RKO (cell line): ENCODE measurements at regions not wholly inside any gene's neighbourhood (a gene's known extent, or its start where the extent isn't known, plus 50 kb on each side); places are given as distances from the start of the nearest gene placed in this dataset.
"Not testable (repeated sequence)": the region's sequence is repeated elsewhere in the genome, so short reads cannot be mapped to it uniquely, and the experiment has no call there.

ENCODE experiments used
- DNase-seq: peaks from one replicate; pipeline ENCODE4 v3.0.0-alpha.2; 2016; ENCODE audit warnings: low spot score

DNA sequence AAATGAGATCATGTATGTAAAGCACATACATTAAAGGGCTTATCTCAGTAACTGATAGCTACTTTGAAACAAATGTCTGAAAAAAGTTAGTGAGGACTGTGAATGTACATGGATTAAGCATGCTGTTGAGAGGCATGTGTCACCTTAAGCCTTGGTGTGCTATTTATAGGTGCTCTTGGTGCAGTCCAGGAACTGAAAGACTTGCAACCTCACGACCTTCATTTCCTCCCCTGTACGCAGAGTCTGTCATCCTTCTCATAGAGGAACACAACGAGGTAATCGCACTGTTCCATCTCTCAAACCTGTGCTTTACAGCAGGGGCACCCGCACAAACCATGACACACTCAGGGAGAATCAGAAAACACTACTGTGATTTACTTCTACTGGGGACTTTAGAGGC is 65.6 kb downstream of the UFM1 start:
- no peak for DNase-seq

DNA sequence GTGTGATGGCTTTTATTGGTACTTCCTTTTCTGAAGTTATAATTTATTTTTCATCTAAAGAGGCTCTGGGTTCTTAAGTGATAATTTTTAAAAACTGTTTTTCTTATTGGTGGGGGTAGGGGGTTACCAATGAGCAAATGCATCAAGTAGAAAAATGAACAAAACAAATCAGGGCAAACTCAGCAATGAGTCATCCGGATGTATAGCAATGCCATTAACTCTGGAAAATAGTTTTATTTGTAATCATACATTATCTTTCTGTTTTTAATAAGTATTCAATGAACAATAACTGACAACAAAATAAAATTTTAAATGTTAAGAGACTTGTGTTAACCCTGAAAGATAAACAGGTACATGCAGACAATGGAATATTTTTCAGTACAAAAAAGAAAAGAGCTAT is 67.6 kb downstream of the UFM1 start:
- no peak for DNase-seq

DNA sequence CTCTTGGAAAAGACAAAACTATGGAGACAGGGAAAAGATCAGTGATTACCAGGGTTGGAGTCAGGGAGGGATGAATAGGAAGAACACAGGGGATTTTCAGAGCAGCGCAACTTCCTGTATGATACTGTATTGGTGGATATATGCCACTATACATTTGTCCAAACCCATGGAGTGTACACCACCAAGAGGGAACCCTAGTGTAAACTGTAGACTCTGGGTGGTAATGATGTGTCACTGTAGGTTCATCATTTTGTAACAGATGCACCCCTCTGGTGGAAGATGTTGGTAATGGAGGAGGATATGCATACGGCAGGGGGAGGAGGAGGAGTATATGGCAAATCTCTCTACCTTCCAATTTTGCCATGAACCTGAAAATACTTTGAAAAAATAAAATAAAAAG is 68.1 kb downstream of the UFM1 start:
- DNase-seq = peak; percentile 50

DNA sequence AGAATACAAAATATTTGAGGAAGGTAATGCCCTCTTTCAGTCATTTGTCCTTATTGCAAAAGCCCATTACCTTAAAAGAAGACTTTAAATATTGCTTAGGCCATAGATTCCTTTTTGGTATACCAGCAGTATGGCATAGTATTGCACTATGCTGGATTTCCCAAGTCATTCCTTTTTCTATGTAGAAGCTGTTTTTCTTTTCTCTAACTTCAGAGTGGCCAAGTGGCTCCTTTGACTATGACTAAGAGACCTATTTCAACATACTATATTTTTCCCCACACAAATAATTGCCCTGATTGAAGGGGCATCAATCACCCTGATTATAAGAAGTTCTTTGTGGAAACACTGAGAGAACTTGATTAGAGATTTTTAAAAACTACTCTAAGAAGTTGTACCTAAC is 68.6 kb downstream of the UFM1 start:
- DNase-seq = no peak

DNA sequence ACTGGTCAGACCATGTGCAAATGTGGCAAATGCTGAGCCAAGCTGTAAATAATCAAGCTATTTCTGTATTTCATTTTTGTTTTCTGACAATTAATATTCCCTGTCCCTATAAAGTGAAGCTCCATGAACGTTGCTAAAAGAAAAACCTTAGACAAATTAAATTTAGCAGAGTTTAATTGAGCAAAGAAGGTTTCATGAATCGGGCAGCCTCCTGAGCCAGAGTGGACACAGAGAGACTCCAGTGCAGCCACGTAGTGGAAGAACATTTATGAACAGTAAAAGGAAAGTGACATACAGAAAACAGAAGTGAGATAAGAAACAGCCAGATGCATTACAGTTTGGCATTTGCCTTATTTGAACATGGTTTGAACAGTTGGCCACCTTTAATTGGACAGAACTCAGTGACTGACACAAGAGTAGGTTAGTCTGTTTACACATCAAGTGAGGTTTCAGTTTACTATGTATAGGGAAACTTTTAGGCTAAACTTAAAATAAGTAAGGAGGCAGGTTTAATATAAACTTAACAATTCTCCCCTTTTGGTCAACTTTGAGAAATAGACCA is 69.7 kb downstream of the UFM1 start:
- no peak for DNase-seq

DNA sequence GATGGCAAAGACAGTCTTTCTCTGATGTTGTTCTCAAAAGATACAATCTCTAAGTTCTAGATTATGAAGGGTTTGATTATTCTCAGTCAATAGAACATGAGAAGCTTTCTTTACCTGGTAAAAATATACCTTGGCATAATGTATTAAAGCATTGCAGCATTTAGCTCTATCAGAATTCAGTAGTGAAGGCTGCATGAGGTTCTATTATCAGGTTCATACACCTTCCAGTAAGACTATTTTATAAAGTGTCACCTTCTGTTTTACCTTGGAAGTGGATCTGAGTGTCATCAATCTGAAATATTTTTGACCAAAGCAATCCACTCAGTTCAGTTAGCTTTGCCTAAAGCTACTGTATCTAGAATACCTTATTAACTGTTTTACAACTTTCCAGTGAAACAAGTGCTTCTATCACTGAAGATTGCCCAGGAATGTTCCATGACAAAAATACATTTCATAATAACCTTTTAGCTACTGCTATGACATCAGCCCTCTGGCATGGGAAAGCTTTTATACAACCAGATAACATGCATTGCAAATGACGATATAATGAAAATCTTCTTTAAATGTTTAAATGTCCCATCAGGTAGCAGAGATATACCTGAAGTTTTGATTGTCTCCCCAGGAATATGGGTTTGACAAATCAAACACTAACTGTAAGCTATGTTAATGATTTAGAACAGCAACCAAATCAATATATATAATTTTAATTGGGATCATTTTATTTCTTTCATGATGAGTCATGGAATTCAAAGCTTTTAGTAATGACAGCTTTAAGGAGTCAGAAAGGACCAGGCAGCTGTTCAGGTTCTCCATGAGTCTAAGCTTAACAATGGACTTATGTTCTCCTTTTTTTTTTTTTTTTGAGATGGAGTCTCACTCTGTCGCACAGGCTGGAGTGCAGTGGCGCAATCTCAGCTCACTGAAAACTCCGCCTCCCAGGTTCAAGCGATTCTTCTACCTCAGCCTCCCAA is 72.2 kb downstream of the UFM1 start:
- no peak for DNase-seq

DNA sequence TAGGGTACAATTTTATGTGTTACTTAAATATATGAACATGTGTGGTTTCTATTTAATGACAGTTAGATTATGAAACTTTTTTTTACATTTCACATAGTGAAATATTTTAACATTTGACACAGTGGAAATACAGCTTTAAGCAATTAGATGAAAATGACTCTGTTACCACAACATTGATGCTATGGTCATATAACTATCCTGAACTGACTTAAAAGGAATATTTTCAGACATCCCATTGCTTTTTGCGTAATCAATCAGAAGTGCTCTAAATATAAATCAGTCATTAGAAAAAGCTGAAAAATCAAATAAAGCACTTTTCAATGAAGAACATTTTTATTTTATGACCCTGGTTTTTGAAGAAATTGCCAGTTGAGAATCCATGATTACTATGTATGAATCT is 80.3 kb downstream of the UFM1 start:
- DNase-seq = no peak

DNA sequence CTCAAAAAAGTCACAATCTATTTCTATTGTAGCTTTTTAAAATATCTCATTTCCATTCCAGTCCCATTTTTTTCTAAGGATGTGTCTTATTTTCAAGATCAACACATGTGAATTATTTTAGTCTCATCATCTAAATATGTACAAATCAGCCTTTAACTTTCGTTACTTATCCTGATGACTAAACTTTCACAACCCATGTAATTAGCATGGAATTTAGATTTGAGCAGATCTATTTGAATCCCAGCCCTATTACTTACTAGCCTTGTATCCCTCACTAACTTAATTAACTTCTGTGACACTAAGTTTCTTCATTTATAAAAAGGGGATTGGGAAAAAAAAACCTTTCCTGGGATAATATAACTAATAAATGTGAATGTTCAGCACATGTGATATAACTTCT is 81.1 kb downstream of the UFM1 start:
- no peak for DNase-seq

DNA sequence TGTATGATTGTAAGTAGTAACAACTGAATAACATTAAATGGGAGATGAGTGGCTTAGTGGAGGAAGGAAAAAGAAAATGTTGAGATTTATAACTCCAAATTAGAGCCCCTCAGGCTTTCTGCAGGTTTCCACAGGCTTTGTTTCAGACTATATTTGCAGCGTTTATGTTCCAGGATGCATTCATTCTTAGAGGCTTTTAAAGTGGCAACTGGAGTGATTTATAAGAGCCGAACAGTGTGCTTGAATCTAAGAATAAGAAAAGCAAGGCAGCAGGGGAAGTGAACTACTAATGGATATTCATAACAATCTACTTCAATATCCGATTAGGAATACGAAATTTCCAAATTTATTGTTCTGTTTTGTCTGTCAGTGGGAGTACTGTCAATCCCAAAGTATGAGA is 91.0 kb downstream of the UFM1 start:
- no peak for DNase-seq

DNA sequence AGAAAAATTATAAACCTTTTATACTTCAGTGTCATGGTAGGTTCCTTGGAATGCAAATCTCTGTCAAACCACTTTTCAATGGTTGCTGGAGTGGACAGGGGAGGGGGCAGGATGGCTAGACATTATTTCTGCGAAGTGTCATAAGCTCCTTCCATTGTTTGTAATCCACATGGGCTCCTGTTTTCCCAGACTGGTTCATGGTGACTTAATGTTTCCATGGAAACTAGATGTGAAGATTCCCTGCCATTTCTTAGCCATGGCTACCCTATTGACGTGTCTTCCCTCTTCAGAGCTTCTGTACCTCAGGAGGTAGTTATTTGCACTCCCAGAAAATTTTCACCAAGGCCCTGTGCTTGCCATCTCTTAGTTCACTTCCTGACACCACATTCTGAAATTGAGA is 95.3 kb downstream of the UFM1 start:
- DNase-seq = no peak

DNA sequence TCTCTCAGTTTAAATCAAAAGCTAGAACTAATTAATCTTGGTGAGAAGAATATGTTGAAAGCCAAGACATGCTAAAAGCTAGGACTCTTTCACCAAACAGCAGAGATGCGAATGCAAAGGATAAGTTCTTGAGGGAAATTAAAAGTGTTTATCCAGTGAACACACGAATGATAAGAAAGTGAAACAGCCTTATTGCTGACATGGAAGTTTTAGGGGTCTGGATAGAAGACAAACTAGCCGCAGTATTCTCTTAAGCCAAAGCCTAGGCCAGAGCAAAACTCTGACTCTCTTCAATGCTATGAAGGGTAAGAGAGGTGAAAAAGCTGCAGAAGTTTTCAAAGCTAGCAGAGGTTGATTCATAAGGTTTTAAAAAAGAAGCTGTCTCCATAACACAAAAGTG is 103.0 kb downstream of the UFM1 start:
- no peak for DNase-seq

DNA sequence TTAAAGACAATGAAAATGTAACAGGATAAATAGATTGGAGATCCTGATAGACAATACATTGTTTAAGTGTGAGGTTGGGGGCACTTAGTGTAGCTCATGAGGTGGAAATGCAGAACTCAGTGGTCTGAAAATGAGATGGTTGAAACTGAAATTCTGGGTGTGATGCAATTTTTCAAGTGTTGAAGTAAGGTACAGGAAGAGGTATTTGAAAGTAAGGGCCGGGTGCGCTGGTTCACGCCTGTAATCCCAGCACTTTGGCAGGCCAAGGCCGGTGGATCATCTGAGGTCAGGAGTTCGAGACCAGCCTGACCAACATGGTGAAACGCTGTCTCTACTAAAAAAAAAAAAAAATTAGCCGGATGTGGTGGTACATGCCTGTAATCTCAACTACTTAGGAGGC is 113.0 kb downstream of the UFM1 start:
- DNase-seq = no peak

DNA sequence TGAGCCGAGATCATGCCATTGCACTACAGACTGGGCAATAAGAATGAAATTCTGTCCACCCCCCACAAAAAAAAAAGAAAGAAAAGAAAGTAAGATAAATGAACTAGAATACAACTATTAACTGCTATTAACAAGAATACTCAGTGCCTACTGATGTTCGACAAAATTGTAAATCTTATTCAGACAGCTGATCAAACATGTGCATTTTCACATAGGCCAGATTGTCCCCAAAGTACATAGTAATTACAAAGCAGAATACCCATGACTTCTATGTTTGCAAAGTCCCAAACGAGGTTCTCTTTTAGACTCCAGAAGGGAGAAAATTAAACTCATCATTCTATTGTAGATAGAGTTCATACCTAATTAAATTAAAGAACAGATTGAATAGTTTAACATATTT is 113.4 kb downstream of the UFM1 start:
- DNase-seq = no peak

DNA sequence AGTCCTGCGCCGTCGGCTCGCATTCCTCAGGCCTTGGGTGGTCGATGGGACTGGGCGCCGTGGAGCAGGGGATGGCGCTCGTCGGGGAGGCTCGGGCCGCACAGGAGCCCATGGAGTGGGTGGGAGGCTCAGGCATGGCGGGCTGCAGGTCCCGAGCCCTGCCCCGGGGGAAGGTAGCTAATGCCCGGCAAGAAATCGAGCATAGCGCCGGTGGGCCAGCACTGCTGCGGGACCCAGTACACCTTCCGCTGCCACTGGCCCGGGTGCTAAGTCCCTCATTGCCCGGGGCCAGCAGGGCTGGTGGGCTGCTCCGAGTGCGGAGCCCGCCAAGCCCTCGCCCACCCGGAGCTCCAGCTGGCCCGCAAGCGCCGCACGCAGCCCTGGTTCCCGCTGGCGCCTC is 122.8 kb downstream of the UFM1 start:
- not testable (repeated sequence) for DNase-seq

DNA sequence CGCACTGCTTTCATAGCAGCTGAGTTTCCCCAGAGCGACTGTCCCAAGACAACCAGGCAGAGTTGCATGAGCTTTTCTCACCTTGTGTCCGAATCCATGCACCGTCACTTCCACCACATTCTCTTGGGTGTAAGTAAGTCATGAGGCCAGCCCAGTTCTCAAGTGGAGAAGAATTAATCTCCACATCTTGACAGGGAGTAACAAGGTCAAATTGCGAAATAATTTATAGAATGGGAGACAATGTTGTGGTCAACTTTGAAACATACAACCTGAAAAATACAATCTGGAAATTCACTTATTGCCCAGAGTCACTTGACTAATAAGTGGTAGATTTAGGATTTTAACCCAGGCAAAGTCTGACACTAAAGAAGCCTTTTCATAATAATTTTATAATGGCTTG is 123.7 kb downstream of the UFM1 start:
- no peak for DNase-seq

DNA sequence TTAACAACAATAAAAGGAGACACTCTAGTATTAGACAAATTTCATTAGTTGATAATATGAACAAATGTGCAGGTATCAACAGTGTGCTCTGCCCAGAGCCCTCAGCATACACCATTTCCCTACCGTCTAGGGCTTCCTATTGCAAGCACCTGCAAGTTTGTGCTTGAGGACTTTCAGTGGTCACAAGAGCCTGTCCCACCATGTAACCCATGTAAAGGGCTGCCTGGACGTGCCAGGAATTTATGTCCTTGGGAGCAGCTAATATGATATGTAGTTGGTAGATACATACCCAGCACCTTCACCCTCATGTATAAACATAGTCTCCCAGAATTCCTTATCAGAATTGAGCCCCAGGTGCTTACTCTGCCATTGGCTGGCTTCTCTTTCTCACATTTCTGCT is 128.0 kb downstream of the UFM1 start:
- no peak for DNase-seq

DNA sequence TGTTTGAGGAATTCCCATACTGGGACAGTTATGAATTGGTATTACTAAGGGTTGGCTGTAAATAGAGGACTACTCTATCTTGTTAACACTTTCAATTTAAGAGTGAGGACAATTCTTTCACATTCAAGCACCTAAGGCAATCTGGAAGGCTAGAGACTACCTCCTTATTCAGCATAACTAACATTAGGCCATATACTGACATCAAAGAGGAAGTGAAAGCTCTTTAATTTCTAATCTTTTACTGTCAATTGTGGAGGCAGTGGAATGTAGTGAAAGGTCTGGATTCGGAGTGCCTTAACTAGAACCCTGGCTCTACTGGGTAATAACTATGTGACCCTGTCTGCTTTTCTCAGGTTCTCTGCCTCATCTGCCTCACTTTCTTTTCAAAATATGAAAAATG is 134.0 kb downstream of the UFM1 start:
- no peak for DNase-seq

DNA sequence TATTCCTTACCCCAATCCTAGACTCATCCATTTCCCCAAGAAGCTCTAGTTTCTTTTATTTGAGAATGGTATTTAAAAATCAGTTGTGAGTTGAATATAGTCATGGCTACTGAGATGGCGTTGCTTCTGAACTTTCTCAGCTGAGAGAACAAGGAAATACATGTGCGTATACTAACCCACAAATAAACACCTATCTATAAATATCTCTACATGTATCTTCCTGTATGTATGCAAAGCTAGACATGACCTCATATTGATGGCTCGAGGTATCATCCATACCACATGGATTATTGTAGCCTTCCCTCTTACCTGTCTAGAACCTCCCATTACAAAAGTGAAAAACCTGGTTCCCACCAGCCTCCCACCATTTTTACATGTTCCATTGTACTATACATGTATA is 141.0 kb downstream of the UFM1 start:
- DNase-seq = no peak

DNA sequence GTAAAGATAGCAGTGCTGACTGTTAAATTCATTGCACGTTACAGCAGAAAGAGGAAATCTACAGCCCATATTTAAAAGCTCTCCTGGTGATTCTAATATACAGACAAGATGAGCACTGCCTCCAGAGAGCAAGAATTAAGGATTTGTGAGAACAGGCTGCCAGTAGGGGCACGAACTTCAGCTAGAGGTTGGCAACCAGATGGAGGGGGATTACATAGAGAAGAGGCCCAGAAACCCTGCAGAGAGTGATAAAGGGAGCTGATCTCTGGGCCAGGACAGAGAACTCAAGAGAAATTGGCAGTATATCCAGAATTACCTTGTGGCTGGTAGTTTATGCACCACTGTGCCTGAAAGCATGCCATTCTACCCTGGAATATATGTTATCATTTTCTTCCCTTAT is 144.8 kb downstream of the UFM1 start:
- no peak for DNase-seq

DNA sequence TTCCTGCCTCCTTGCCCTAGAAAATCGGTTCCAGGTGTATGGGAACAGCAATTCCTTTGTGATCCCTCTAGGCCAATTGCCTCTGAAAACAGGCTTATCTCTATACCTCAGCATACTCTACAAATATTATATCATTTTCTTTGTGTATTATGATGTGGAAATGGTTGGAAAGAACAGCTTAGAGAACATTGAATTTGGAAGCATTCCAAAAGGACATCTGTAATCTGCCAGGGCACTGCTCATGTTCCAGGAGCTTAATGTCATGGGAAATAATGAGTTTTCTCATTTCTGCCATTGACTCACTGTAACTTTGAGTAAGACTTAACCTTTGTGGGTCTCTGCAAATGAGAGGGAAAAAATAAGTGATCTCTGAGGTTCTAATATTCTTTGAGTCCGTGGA is 147.3 kb downstream of the UFM1 start:
- DNase-seq = no peak

DNA sequence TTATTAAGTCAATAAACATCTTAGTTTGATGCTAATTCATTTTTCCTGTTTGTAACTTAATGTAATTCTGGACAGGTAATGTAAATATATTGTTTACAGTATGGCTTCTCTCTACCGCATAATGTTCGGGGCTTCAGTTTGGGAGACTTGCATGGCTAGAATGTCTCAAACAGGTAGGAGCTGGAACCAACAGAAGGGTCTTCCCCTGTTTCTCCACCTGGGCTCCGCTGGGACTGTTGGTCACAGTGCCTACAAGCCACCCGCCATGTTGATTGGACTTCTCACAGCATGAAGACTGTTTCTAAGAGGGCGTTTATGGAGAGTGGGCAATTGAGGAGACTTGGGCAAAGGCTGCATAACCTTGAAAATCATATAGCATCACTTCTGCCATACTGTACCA is 148.6 kb downstream of the UFM1 start:
- no peak for DNase-seq

DNA sequence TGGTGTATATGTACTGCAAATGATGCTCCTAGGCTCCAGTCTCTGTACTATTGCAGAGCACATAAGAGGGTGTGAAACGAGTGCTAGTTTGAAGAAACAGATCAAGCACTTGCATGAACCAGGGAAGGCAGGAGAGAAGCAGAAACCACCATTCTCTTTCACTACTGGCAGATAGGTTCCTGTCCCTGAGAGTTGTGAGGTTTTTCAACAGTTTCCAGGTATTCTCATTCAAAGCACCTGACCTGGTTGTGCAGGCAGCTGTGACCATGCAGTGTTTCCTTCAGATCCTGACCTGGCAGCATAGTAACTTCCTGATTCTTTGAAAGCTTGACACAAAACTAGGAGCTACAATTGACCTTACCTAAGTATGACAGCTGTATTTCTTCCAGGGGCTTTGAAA is 164.9 kb downstream of the UFM1 start:
- no peak for DNase-seq

DNA sequence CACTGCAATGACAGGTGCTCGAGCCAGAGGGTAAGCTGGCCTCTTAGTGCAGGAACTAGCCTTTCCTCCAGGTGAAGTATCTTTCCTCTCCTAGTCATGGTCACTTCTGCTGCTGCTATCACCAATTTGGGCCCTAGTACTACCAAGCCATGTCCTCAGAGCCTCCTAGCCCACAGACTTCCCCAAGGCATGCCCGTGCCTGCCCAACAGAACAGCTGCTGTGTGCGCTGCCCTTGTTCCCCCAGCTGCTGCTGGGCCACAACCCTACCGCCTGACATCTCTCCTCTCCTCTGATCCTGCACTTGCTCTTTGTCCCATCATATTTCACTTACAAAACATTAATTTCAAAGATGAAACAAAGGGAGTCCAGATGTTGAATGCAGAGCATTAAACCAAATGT is 168.5 kb upstream of the FREM2 start:
- DNase-seq = no peak
